H1 (cell line): ENCODE measurements at regions not wholly inside any gene's neighbourhood (a gene's known extent, or its start where the extent isn't known, plus 50 kb on each side); places are given as distances from the start of the nearest gene placed in this dataset.

ENCODE experiments used
- CREB1 ChIP-seq: IDR thresholded peaks from 2 replicates; pipeline ENCODE4 v1.6.1; 2012; ENCODE audit warnings: inconsistent platforms
- CTCF ChIP-seq, 3 experiments: IDR thresholded peaks; 1 replicate in 2 of 3; 2 replicates in 1 of 3; pipeline versions ENCODE4 v1.5.1 to v1.6.1; 2011; ENCODE audit warnings: low read length in 3 of 3, mild to moderate bottlenecking in 3 of 3, inconsistent platforms in 2 of 3, low read depth in 1 of 3, moderate library complexity in 1 of 3; ENCODE audit not compliant: insufficient read depth in 1 of 3; ENCODE audit errors: control extremely low read depth in 1 of 3
- EP300 ChIP-seq, 2 experiments: IDR thresholded peaks; 1 replicate in 1 of 2; 2 replicates in 1 of 2; pipeline ENCODE4 v1.6.1; 2011 to 2012; ENCODE audit warnings: low read depth in 2 of 2, low read length in 2 of 2, mild to moderate bottlenecking in 2 of 2, borderline replicate concordance in 1 of 2, inconsistent platforms in 1 of 2, moderate library complexity in 1 of 2
- EZH2 ChIP-seq: fragments of 200-600 bp; sonication (generic); IDR thresholded peaks from 2 replicates; pipeline ENCODE4 v1.7.1; 2012; ENCODE audit warnings: low read depth, mild to moderate bottlenecking, moderate library complexity, low read length, inconsistent platforms; ENCODE audit not compliant: severe bottlenecking
- KDM5A ChIP-seq: fragments of 200-600 bp; IDR thresholded peaks from 2 replicates; pipeline ENCODE4 v1.7.1; 2012; ENCODE audit warnings: mild to moderate bottlenecking, low read length, inconsistent platforms, mixed read lengths
- MAX ChIP-seq: IDR thresholded peaks from 2 replicates; pipeline ENCODE4 v1.6.1; 2012; ENCODE audit warnings: inconsistent platforms
- NRF1 ChIP-seq: IDR thresholded peaks from 2 replicates; pipeline ENCODE4 v1.6.1; 2011; ENCODE audit warnings: mild to moderate bottlenecking, low read depth, low read length, improper control_type of control experiment
- SIN3A ChIP-seq, 2 experiments: IDR thresholded peaks in 1 of 2; conservative IDR thresholded peaks in 1 of 2; 2 replicates each; pipeline ENCODE4 v1.6.1; 2011 to 2012; ENCODE audit warnings: low read length in 2 of 2, improper control_type of control experiment in 1 of 2, low read depth in 1 of 2, mild to moderate bottlenecking in 1 of 2
- SP4 ChIP-seq: IDR thresholded peaks from 2 replicates; pipeline ENCODE4 v1.6.1; 2012; ENCODE audit warnings: low read length, inconsistent platforms
- SUZ12 ChIP-seq: fragments of 200-600 bp; sonication (generic); IDR thresholded peaks from 2 replicates; pipeline ENCODE4 v1.6.1; 2012; ENCODE audit warnings: mild to moderate bottlenecking, inconsistent platforms, low read length, moderate library complexity, mixed read lengths

GRCh38 chr1:68954841-68955240 lies 458.0 kb upstream of the DEPDC1 start:
- TF ChIP-seq EP300 (IDR thresholded peaks at IDR 0.05; ENCODE audit: borderline replicate concordance in 1 of 2, low read depth in 2 of 2, low read length in 2 of 2) = no peak
- no peak for TF ChIP-seq SP4
- TF ChIP-seq CTCF (IDR thresholded peaks at IDR 0.05; ENCODE audit: control extremely low read depth in 1 of 3, insufficient read depth in 1 of 3, low read depth in 1 of 3, low read length in 3 of 3) = no peak
- no peak for TF ChIP-seq SUZ12
- TF ChIP-seq KDM5A = no peak
- no peak for TF ChIP-seq NRF1
- TF ChIP-seq SIN3A (conservative IDR thresholded peaks at IDR 0.05 in 1 of 2, IDR thresholded peaks at IDR 0.05 in 1 of 2; ENCODE audit: low read depth in 1 of 2, low read length in 2 of 2) = no peak
- TF ChIP-seq CREB1 = no peak
- no peak for TF ChIP-seq EZH2
- TF ChIP-seq MAX = no peak
